Mesenchymal stem cell (in vitro differentiated cells and primary cell): ENCODE measurements at regions not wholly inside any gene's neighbourhood (a gene's known extent, or its start where the extent isn't known, plus 50 kb on each side); places are given as distances from the start of the nearest gene placed in this dataset.

Experiments used
- DNase-seq: peaks from one replicate; pipeline ENCODE4 v3.0.0-alpha.2; 2013
- H2AFZ ChIP-seq: one replicate; pipeline ENCODE4 v1.6.1; 2013; ENCODE audit warnings: low read depth, mild to moderate bottlenecking, control low read depth, inconsistent platforms, low read length, moderate library complexity
- H2AK5ac ChIP-seq: 2 replicates; pipeline ENCODE4 v1.6.1; 2013; ENCODE audit warnings: low read length, moderate library complexity, mild to moderate bottlenecking, inconsistent platforms; ENCODE audit not compliant: severe bottlenecking
- H2BK120ac ChIP-seq: one replicate; pipeline ENCODE4 v1.6.1; 2013; ENCODE audit warnings: low read depth, mild to moderate bottlenecking, inconsistent platforms, low read length, moderate library complexity
- H2BK12ac ChIP-seq, 2 experiments: one replicate each; pipeline ENCODE4 v1.6.1; 2013; ENCODE audit warnings: inconsistent platforms in 2 of 2, low read length in 2 of 2, mild to moderate bottlenecking in 2 of 2, moderate library complexity in 2 of 2, control low read depth in 1 of 2
- H2BK15ac ChIP-seq: one replicate; pipeline ENCODE4 v1.6.1; 2013; ENCODE audit warnings: mild to moderate bottlenecking, low read depth, inconsistent platforms; ENCODE audit not compliant: poor library complexity, severe bottlenecking
- H2BK5ac ChIP-seq: 2 replicates; pipeline ENCODE4 v1.6.1; 2013; ENCODE audit warnings: low read depth, mild to moderate bottlenecking, low read length, control low read depth, inconsistent platforms; ENCODE audit not compliant: poor library complexity, severe bottlenecking
- H3K14ac ChIP-seq, 2 experiments: one replicate each; pipeline ENCODE4 v1.6.1; 2013; ENCODE audit warnings: inconsistent platforms in 2 of 2, low read length in 2 of 2, control low read depth in 1 of 2, mild to moderate bottlenecking in 1 of 2, moderate library complexity in 1 of 2
- H3K18ac ChIP-seq, 2 experiments: one replicate each; pipeline ENCODE4 v1.6.1; 2013; ENCODE audit warnings: inconsistent platforms in 2 of 2, low read length in 2 of 2, control low read depth in 1 of 2, low read depth in 1 of 2, mild to moderate bottlenecking in 1 of 2
- H3K23ac ChIP-seq, 2 experiments: one replicate each; pipeline ENCODE4 v1.6.1; 2013; ENCODE audit warnings: inconsistent platforms in 2 of 2, low read length in 2 of 2, mild to moderate bottlenecking in 2 of 2, moderate library complexity in 2 of 2, control low read depth in 1 of 2
- H3K27ac ChIP-seq: 2 replicates; pipeline ENCODE4 v1.5.1; 2013; ENCODE audit warnings: mild to moderate bottlenecking, moderate library complexity, low read length, control low read depth, inconsistent platforms; ENCODE audit not compliant: poor library complexity, severe bottlenecking
- H3K27me3 ChIP-seq, 2 experiments: 2 replicates each; pipeline versions ENCODE4 v1.6.1 to v1.7.0; 2013; ENCODE audit warnings: low read length in 2 of 2, mild to moderate bottlenecking in 2 of 2, moderate library complexity in 2 of 2, control low read depth in 1 of 2, inconsistent platforms in 1 of 2; ENCODE audit not compliant: control insufficient read depth in 1 of 2, insufficient read depth in 1 of 2
- H3K36me3 ChIP-seq, 2 experiments: 2 replicates each; pipeline versions ENCODE4 v1.6.1 to v1.7.0; 2013; ENCODE audit warnings: low read length in 2 of 2, control low read depth in 1 of 2, inconsistent platforms in 1 of 2, low read depth in 1 of 2, mild to moderate bottlenecking in 1 of 2; ENCODE audit not compliant: insufficient read depth in 2 of 2, control insufficient read depth in 1 of 2
- H3K4ac ChIP-seq, 2 experiments: one replicate each; pipeline ENCODE4 v1.6.1; 2013; ENCODE audit warnings: inconsistent platforms in 2 of 2, low read length in 2 of 2, mild to moderate bottlenecking in 2 of 2, moderate library complexity in 2 of 2, control low read depth in 1 of 2, low read depth in 1 of 2
- H3K4me1 ChIP-seq: 2 replicates; pipeline ENCODE4 v1.6.1; 2013; ENCODE audit warnings: low read depth, low read length, control low read depth; ENCODE audit not compliant: control insufficient read depth, insufficient read depth
- H3K4me2 ChIP-seq: 2 replicates; pipeline ENCODE4 v1.6.1; 2013; ENCODE audit warnings: low read length, mild to moderate bottlenecking, inconsistent platforms; ENCODE audit not compliant: poor library complexity, severe bottlenecking
- H3K4me3 ChIP-seq, 2 experiments: 2 replicates each; pipeline versions ENCODE4 v1.5.1 to v1.7.0; 2013; ENCODE audit warnings: low read length in 2 of 2, mild to moderate bottlenecking in 2 of 2, control low read depth in 1 of 2, low read depth in 1 of 2; ENCODE audit not compliant: insufficient read depth in 1 of 2
- H3K79me1 ChIP-seq: replicated peaks from 2 replicates; pipeline ENCODE4 v1.6.1; 2013; ENCODE audit warnings: mild to moderate bottlenecking, control low read depth, low read length, inconsistent platforms; ENCODE audit not compliant: poor library complexity, severe bottlenecking
- H3K9ac ChIP-seq: 2 replicates; pipeline ENCODE4 v1.7.0; 2013; ENCODE audit warnings: mild to moderate bottlenecking, low read length, moderate library complexity
- H3K9me3 ChIP-seq: 2 replicates; pipeline ENCODE4 v1.7.0; 2013; ENCODE audit warnings: mild to moderate bottlenecking, low read length; ENCODE audit not compliant: control insufficient read depth
- H4K8ac ChIP-seq: one replicate; pipeline ENCODE4 v1.6.1; 2013; ENCODE audit warnings: inconsistent platforms, mild to moderate bottlenecking, low read length, moderate library complexity
- H4K91ac ChIP-seq: one replicate; pipeline ENCODE4 v1.6.1; 2013; ENCODE audit warnings: mild to moderate bottlenecking, low read length, inconsistent platforms
- WGBS: methylation state at CpG from one replicate; pipeline ENCODE4 v1.1.7; 2013; ENCODE audit warnings: mixed read lengths; 5-methylcytosine and 5-hydroxymethylcytosine counted together

GRCh38 chr2:238699307-238700116, 148.4 kb upstream of the TWIST2 start:
- Histone ChIP-seq H3K4me3 (no peak overlapping the region), H3K23ac (peak overlapping the region in 1 of 2 experiments; percentile 25), H2BK12ac (no peak overlapping the region), H3K9me3 (no peaks in the 10 kb centered on the region), H3K27ac (no peak overlapping the region), H3K4me1 (no peaks in the 10 kb centered on the region), H3K79me1 (no peaks in the 10 kb centered on the region), H2BK120ac (no peak overlapping the region), H3K4ac (no peak overlapping the region), H2AK5ac (no peak overlapping the region), H3K9ac (no peak overlapping the region), H4K8ac (no peak overlapping the region), H3K18ac (no peak overlapping the region), H3K4me2 (no peak overlapping the region), H4K91ac (no peak overlapping the region), H2AFZ (no peak overlapping the region), H3K14ac (no peak overlapping the region), H3K27me3 (no peaks in the 10 kb centered on the region), H2BK5ac (no peak overlapping the region), H3K36me3 (no peaks in the 10 kb centered on the region), H2BK15ac (no peak overlapping the region)
- DNase-seq: no peak
- 88% methylated on average over 13 of the region's 13 CpGs for WGBS

DNA sequence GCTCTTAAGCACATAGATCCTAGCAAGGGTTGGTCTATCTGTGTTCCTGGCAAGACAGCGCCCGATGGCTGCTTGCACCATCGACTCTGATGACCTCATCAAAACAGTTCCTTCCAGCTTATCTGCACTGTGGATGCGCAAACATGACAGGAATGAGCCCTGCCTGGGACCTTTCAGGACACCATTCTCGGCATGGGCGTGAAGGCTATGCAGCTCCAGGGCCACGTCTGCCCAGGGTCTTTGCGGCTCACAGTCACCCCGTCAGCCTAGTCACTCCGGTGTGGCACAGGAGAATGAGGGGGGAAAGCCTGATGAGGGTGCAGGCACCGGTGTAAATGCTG, 147.8 kb upstream of the TWIST2 start:
- H2AFZ ChIP-seq: no peak overlapping the region
- H3K14ac ChIP-seq: no peak overlapping the region
- H2BK5ac ChIP-seq: no peak overlapping the region
- H2BK120ac ChIP-seq: no peak overlapping the region
- no peaks in the 10 kb centered on the region for H3K36me3 ChIP-seq
- no peak overlapping the region for H3K23ac ChIP-seq
- H3K27ac ChIP-seq: no peak overlapping the region
- H3K9me3 ChIP-seq: no peaks in the 10 kb centered on the region
- H3K9ac ChIP-seq: peak overlapping the region; percentile 23
- H3K4me1 ChIP-seq: no peaks in the 10 kb centered on the region
- WGBS: 68% methylated on average over 11 of the region's 11 CpGs
- no peak overlapping the region for H2BK12ac ChIP-seq
- no peak overlapping the region for H3K4me3 ChIP-seq
- H3K27me3 ChIP-seq: no peaks in the 10 kb centered on the region
- H2BK15ac ChIP-seq: no peak overlapping the region
- no peak overlapping the region for H3K18ac ChIP-seq
- no peak overlapping the region for H4K91ac ChIP-seq
- no peak overlapping the region for H4K8ac ChIP-seq
- H3K4ac ChIP-seq: no peak overlapping the region
- no peak overlapping the region for H3K4me2 ChIP-seq
- no peaks in the 10 kb centered on the region for H3K79me1 ChIP-seq
- H2AK5ac ChIP-seq: no peak overlapping the region
- DNase-seq: peak; percentile 51

GRCh38 chr2:238700506-238701340, 147.2 kb upstream of the TWIST2 start:
- H3K9ac ChIP-seq: peak overlapping the region; percentile 23
- H3K27me3 ChIP-seq: no peaks in the 10 kb centered on the region
- H4K8ac ChIP-seq: no peak overlapping the region
- no peak overlapping the region for H3K4me2 ChIP-seq
- H2BK5ac ChIP-seq: no peak overlapping the region
- no peak overlapping the region for H4K91ac ChIP-seq
- no peak overlapping the region for H3K4me3 ChIP-seq
- H2BK120ac ChIP-seq: no peak overlapping the region
- peak overlapping the region in 1 of 2 experiments; percentile 29 for H3K14ac ChIP-seq
- H2BK12ac ChIP-seq: no peak overlapping the region
- H3K27ac ChIP-seq: no peak overlapping the region
- H3K36me3 ChIP-seq: no peaks in the 10 kb centered on the region
- no peak overlapping the region for H2AFZ ChIP-seq
- no peaks in the 10 kb centered on the region for H3K9me3 ChIP-seq
- no peak overlapping the region for H2AK5ac ChIP-seq
- DNase-seq: no peak
- H3K4me1 ChIP-seq: no peaks in the 10 kb centered on the region
- H3K4ac ChIP-seq: no peak overlapping the region
- 63% methylated on average over 11 of the region's 11 CpGs for WGBS
- H3K18ac ChIP-seq: no peak overlapping the region
- H3K23ac ChIP-seq: no peak overlapping the region
- no peaks in the 10 kb centered on the region for H3K79me1 ChIP-seq
- H2BK15ac ChIP-seq: no peak overlapping the region
